ENCODE measurements at regions not wholly inside any gene's neighbourhood (a gene's known extent, or its start where the extent isn't known, plus 50 kb on each side); places are given as distances from the start of the nearest gene placed in this dataset.

GRCh38 chr13:84082462-84082861 lies 200.2 kb upstream of the SLITRK1 start:
- FAIRE-seq (no peak), DNase-seq (ENCODE audit: insufficient read length, low spot score) (no peak)
- no peak for TF ChIP-seq POLR2A (IDR thresholded peaks at IDR 0.05; ENCODE audit: low read depth, low read length)

GRCh38 chr13:84080748-84081530 lies 198.7 kb upstream of the SLITRK1 start:
- FAIRE-seq (no peak), DNase-seq (ENCODE audit: insufficient read length, low spot score) (no peak)
- TF ChIP-seq POLR2A (IDR thresholded peaks at IDR 0.05; ENCODE audit: low read depth, low read length) = no peak

GRCh38 chr13:84077271-84077670 lies 195.0 kb upstream of the SLITRK1 start:
- FAIRE-seq = no peak
- no peak for TF ChIP-seq POLR2A (IDR thresholded peaks at IDR 0.05; ENCODE audit: low read depth, low read length)

GRCh38 chr13:84076280-84076679 lies 194.0 kb upstream of the SLITRK1 start:
- no peak for DNase-seq (ENCODE audit: insufficient read length, low spot score)
- TF ChIP-seq POLR2A (IDR thresholded peaks at IDR 0.05; ENCODE audit: low read depth, low read length) = no peak
- no peak for FAIRE-seq

More at GRCh38 chr13:84077271-84077670, 195.0 kb upstream of the SLITRK1 start:
- DNase-seq (ENCODE audit: insufficient read length, low spot score) = no peak

GRCh38 chr13:84050536-84050935 lies 168.3 kb upstream of the SLITRK1 start:
- DNase-seq (ENCODE audit: insufficient read length, low spot score) (no peak), FAIRE-seq (no peak)
- no peak for TF ChIP-seq POLR2A (IDR thresholded peaks at IDR 0.05; ENCODE audit: low read depth, low read length)

GRCh38 chr13:84049443-84050219 lies 167.4 kb upstream of the SLITRK1 start:
- TF ChIP-seq POLR2A (IDR thresholded peaks at IDR 0.05; ENCODE audit: low read depth, low read length) = no peak
- FAIRE-seq = no peak
- DNase-seq (ENCODE audit: insufficient read length, low spot score) = no peak

- DNase-seq (ENCODE audit: insufficient read length, low spot score) = no peak
- FAIRE-seq = no peak
- no peak for TF ChIP-seq POLR2A (IDR thresholded peaks at IDR 0.05; ENCODE audit: low read depth, low read length)
Observed at GRCh38 chr13:84044805-84045204, 162.5 kb upstream of the SLITRK1 start.

GRCh38 chr13:84038001-84038400 lies 155.7 kb upstream of the SLITRK1 start:
- DNase-seq (ENCODE audit: insufficient read length, low spot score) = no peak

GRCh38 chr13:84032116-84032515 lies 149.8 kb upstream of the SLITRK1 start:
- TF ChIP-seq POLR2A (IDR thresholded peaks at IDR 0.05; ENCODE audit: low read depth, low read length) = no peak
- DNase-seq (ENCODE audit: insufficient read length, low spot score) (no peak), FAIRE-seq (peak; percentile 23)

More at GRCh38 chr13:84038001-84038400, 155.7 kb upstream of the SLITRK1 start:
- TF ChIP-seq POLR2A (IDR thresholded peaks at IDR 0.05; ENCODE audit: low read depth, low read length) = no peak
- no peak for FAIRE-seq

GRCh38 chr13:84031120-84031519 lies 148.8 kb upstream of the SLITRK1 start:
- no peak for TF ChIP-seq POLR2A (IDR thresholded peaks at IDR 0.05; ENCODE audit: low read depth, low read length)

GRCh38 chr13:84029396-84029795 lies 147.1 kb upstream of the SLITRK1 start:
- FAIRE-seq (no peak), DNase-seq (ENCODE audit: insufficient read length, low spot score) (no peak)
- no peak for TF ChIP-seq POLR2A (IDR thresholded peaks at IDR 0.05; ENCODE audit: low read depth, low read length)

More at GRCh38 chr13:84031120-84031519, 148.8 kb upstream of the SLITRK1 start:
- DNase-seq (ENCODE audit: insufficient read length, low spot score) (no peak), FAIRE-seq (no peak)

- DNase-seq (ENCODE audit: insufficient read length, low spot score) = no peak
- FAIRE-seq = no peak
Observed at GRCh38 chr13:84025824-84026223, 143.6 kb upstream of the SLITRK1 start.

GRCh38 chr13:83996415-83996814 lies 114.1 kb upstream of the SLITRK1 start:
- DNase-seq (ENCODE audit: insufficient read length, low spot score) = no peak
- FAIRE-seq = no peak
- no peak for TF ChIP-seq POLR2A (IDR thresholded peaks at IDR 0.05; ENCODE audit: low read depth, low read length)

More at GRCh38 chr13:84025824-84026223, 143.6 kb upstream of the SLITRK1 start:
- TF ChIP-seq POLR2A (IDR thresholded peaks at IDR 0.05; ENCODE audit: low read depth, low read length) = no peak

GRCh38 chr13:83995930-83996329 lies 113.7 kb upstream of the SLITRK1 start:
- FAIRE-seq (no peak), DNase-seq (ENCODE audit: insufficient read length, low spot score) (no peak)
- TF ChIP-seq POLR2A (IDR thresholded peaks at IDR 0.05; ENCODE audit: low read depth, low read length) = no peak
